Neural cell (in vitro differentiated cells): ENCODE measurements at regions not wholly inside any gene's neighbourhood (a gene's known extent, or its start where the extent isn't known, plus 50 kb on each side); places are given as distances from the start of the nearest gene placed in this dataset.

Source experiments
- H2AFZ ChIP-seq: fragments of 200-600, 300-800 bp; sonication (generic), shearing (Covaris generic); 2 replicates; pipeline ENCODE4 v1.6.0; 2014; ENCODE audit warnings: low read depth, mild to moderate bottlenecking, antibody characterized with exemption, low read length, moderate library complexity
- H3F3A ChIP-seq: fragments of 200-600 bp; shearing (Covaris generic); 2 replicates; pipeline ENCODE4 v1.6.1; 2016; ENCODE audit warnings: mild to moderate bottlenecking, moderate library complexity, mixed read lengths, antibody characterized with exemption, low read length; ENCODE audit not compliant: insufficient read depth, poor library complexity, severe bottlenecking
- H3K27ac ChIP-seq: fragments of 200-600, 300-800 bp; sonication (generic), shearing (Covaris generic); 2 replicates; pipeline ENCODE4 v1.5.1; 2014; ENCODE audit warnings: mild to moderate bottlenecking, low read length, moderate library complexity
- H3K27me3 ChIP-seq: fragments of 300-800, 200-600 bp; sonication (generic), shearing (Covaris generic); 2 replicates; pipeline ENCODE4 v1.6.0; 2014; ENCODE audit warnings: mild to moderate bottlenecking, low read depth, low read length, moderate library complexity; ENCODE audit not compliant: insufficient read depth
- H3K36me3 ChIP-seq: fragments of 300-800, 200-600 bp; sonication (generic), shearing (Covaris generic); 2 replicates; pipeline ENCODE4 v1.5.1; 2014; ENCODE audit warnings: mild to moderate bottlenecking, antibody characterized with exemption, low read length, moderate library complexity; ENCODE audit not compliant: insufficient read depth
- H3K4me2 ChIP-seq: fragments of 300-800, 200-600 bp; sonication (generic), shearing (Covaris generic); 2 replicates; pipeline ENCODE4 v1.6.0; 2014; ENCODE audit warnings: mild to moderate bottlenecking, low read length
- H3K4me3 ChIP-seq: fragments of 300-800, 200-600 bp; sonication (generic), shearing (Covaris generic); 2 replicates; pipeline ENCODE4 v1.5.1; 2014; ENCODE audit warnings: mild to moderate bottlenecking, low read length, moderate library complexity
- H3K79me2 ChIP-seq: fragments of 200-600 bp; shearing (Covaris generic); replicated peaks from 2 replicates; pipeline ENCODE4 v1.6.0; 2014; ENCODE audit warnings: mild to moderate bottlenecking, low read length, moderate library complexity; ENCODE audit not compliant: insufficient read depth
- H3K9ac ChIP-seq: fragments of 300-800, 200-600 bp; sonication (generic), shearing (Covaris generic); 2 replicates; pipeline ENCODE4 v1.6.1; 2016; ENCODE audit warnings: mild to moderate bottlenecking, low read length, mixed read lengths
- H3K9me2 ChIP-seq: fragments of 200-600 bp; shearing (Covaris generic); 2 replicates; pipeline ENCODE4 v1.6.1; 2016; ENCODE audit warnings: mild to moderate bottlenecking, low read length, mixed read lengths; ENCODE audit not compliant: insufficient read depth
- H3K9me3 ChIP-seq: fragments of 200-600, 300-800 bp; sonication (generic), shearing (Covaris generic); 2 replicates; pipeline ENCODE4 v1.6.1; 2016; ENCODE audit warnings: mild to moderate bottlenecking, mixed run types, low read length, moderate library complexity, mixed read lengths
- H4K20me1 ChIP-seq: fragments of 200-600 bp; shearing (Covaris generic); 2 replicates; pipeline ENCODE4 v1.6.1; 2016; ENCODE audit warnings: mild to moderate bottlenecking, mixed run types; ENCODE audit not compliant: insufficient read depth
- CTCF ChIP-seq: fragments of 450-650 bp; IDR thresholded peaks from 2 replicates; pipeline ENCODE4 v1.5.1; 2014; ENCODE audit warnings: antibody characterized with exemption, mild to moderate bottlenecking, moderate library complexity; ENCODE audit not compliant: poor library complexity, severe bottlenecking
- EP300 ChIP-seq: fragments of 450-650 bp; conservative IDR thresholded peaks from 2 replicates; pipeline ENCODE4 v1.6.1; 2014; ENCODE audit warnings: antibody characterized with exemption, mild to moderate bottlenecking, moderate library complexity; ENCODE audit not compliant: poor library complexity, severe bottlenecking
- MXI1 ChIP-seq: fragments of 450-650 bp; conservative IDR thresholded peaks from 2 replicates; pipeline ENCODE4 v1.6.1; 2014; ENCODE audit warnings: antibody characterized with exemption, mild to moderate bottlenecking; ENCODE audit not compliant: poor library complexity, severe bottlenecking
- POLR2AphosphoS5 ChIP-seq: IDR thresholded peaks from 2 replicates; pipeline ENCODE4 v1.6.1; 2012
- RAD21 ChIP-seq: fragments of 450-650 bp; conservative IDR thresholded peaks from 2 replicates; pipeline ENCODE4 v1.6.1; 2014; ENCODE audit warnings: antibody characterized with exemption, mild to moderate bottlenecking, moderate library complexity
- SMC3 ChIP-seq: fragments of 450-650 bp; conservative IDR thresholded peaks from 2 replicates; pipeline ENCODE4 v1.6.1; 2014; ENCODE audit warnings: antibody characterized with exemption, mild to moderate bottlenecking, moderate library complexity; ENCODE audit not compliant: poor library complexity
- TAF1 ChIP-seq: IDR thresholded peaks from 2 replicates; pipeline ENCODE4 v1.6.1; 2012; ENCODE audit warnings: low read depth

DNA sequence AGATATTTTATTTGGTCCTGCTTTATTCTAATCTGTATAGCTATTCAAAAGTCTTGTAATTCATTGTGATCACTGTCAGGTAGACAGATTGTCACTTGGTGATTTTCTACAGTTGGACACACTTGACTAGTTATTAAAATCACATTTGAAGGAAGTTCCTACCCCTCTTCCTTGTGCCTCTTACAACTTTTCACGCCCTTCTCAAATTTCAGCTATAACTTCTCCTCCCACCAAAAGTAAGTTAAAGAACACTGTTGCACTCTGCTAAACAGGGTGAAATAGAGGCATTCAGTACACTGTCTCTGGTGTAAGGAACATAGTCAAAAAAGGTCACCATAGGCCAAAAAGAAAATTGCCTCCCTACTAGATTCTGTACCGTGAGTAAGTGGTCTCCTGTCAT is 142.1 kb upstream of the POU5F2 start:
- Histone ChIP-seq H3K9me3 (no peaks in the 10 kb centered on the region), H3K9me2 (no peaks in the 10 kb centered on the region), H3K36me3 (no peaks in the 10 kb centered on the region), H3K27ac (no peak overlapping the region), H3K9ac (no peak overlapping the region), H3K79me2 (no peaks in the 10 kb centered on the region), H3K4me3 (no peak overlapping the region), H3K4me2 (no peak overlapping the region), H3F3A (no peaks in the 10 kb centered on the region), H3K27me3 (no peaks in the 10 kb centered on the region), H4K20me1 (no peaks in the 10 kb centered on the region), H2AFZ (no peak overlapping the region)
- TF ChIP-seq CTCF (no peak), MXI1 (no peak), RAD21 (no peak), EP300 (no peak)

DNA sequence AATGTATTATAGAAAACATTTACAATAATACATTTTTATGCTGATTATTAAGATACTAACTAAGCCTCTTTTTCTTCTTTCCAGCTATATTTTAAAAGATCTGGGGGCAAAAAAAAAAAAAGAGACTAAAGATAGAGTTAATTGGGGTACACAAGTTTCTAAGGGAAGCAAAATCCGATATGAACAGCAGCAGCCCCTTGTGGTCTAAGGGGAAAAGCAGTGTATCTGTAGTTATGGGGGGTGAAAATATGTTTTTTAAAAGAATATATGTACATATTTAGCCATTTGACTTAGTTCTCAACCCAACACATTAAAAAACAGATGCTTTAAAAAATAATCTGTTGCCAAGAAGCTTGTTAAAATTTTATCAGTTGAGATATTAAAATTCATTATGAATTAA is 134.3 kb upstream of the POU5F2 start:
- Histone ChIP-seq H3K9me3 (no peaks in the 10 kb centered on the region), H4K20me1 (no peaks in the 10 kb centered on the region), H3K36me3 (no peaks in the 10 kb centered on the region), H3K4me3 (no peak overlapping the region), H3F3A (no peaks in the 10 kb centered on the region), H2AFZ (no peak overlapping the region), H3K79me2 (no peaks in the 10 kb centered on the region), H3K27ac (no peak overlapping the region), H3K27me3 (no peaks in the 10 kb centered on the region), H3K4me2 (no peak overlapping the region), H3K9ac (no peak overlapping the region), H3K9me2 (no peaks in the 10 kb centered on the region)
- TF ChIP-seq RAD21 (no peak), TAF1 (no peak), EP300 (no peak), CTCF (no peak), POLR2AphosphoS5 (no peak)

GRCh38 chr5:93874491-93874890 is 133.1 kb upstream of the POU5F2 start:
- H3K9me3 ChIP-seq: no peaks in the 10 kb centered on the region

More at GRCh38 chr5:93874491-93874890, 133.1 kb upstream of the POU5F2 start:
- no peaks in the 10 kb centered on the region for H3F3A ChIP-seq
- no peaks in the 10 kb centered on the region for H3K36me3 ChIP-seq
- H3K27me3 ChIP-seq: no peaks in the 10 kb centered on the region
- H3K27ac ChIP-seq: no peak overlapping the region
- no peak overlapping the region for H3K9ac ChIP-seq
- H3K9me2 ChIP-seq: no peaks in the 10 kb centered on the region
- H4K20me1 ChIP-seq: no peaks in the 10 kb centered on the region
- H3K79me2 ChIP-seq: no peaks in the 10 kb centered on the region
- H3K4me2 ChIP-seq: no peak overlapping the region
- H3K4me3 ChIP-seq: no peak overlapping the region
- TF ChIP-seq EP300 (no peak), SMC3 (no peak), POLR2AphosphoS5 (no peak), CTCF (no peak), MXI1 (no peak)
- H2AFZ ChIP-seq: no peak overlapping the region
